ENCODE measurements at regions not wholly inside any gene's neighbourhood (a gene's known extent, or its start where the extent isn't known, plus 50 kb on each side); places are given as distances from the start of the nearest gene placed in this dataset.
"Not testable (repeated sequence)": the region's sequence is repeated elsewhere in the genome, so short reads cannot be mapped to it uniquely, and the experiment has no call there.

- DNase-seq (ENCODE audit: low spot score): no peak
Observed at GRCh38 chr3:197368330-197368729, 69.9 kb upstream of the DLG1 start.

GRCh38 chr3:197367081-197367780 is 68.8 kb upstream of the DLG1 start:
- DNase-seq (ENCODE audit: low spot score): no peak

GRCh38 chr3:197366301-197367044 is 68.1 kb upstream of the DLG1 start:
- DNase-seq (ENCODE audit: low spot score): no peak

GRCh38 chr3:197365586-197365985 is 67.2 kb upstream of the DLG1 start:
- no peak for DNase-seq (ENCODE audit: low spot score)

GRCh38 chr3:197364410-197365071 is 66.1 kb upstream of the DLG1 start:
- DNase-seq (ENCODE audit: low spot score): no peak

GRCh38 chr3:197363553-197364409 is 65.4 kb upstream of the DLG1 start:
- no peak for DNase-seq (ENCODE audit: low spot score)

- no peak for DNase-seq (ENCODE audit: low spot score)
Observed at GRCh38 chr3:197362081-197362480, 63.7 kb upstream of the DLG1 start.

- not testable (repeated sequence) for DNase-seq (ENCODE audit: low spot score)
Observed at GRCh38 chr3:197360095-197360494, 61.7 kb upstream of the DLG1 start.

- not testable (repeated sequence) for DNase-seq (ENCODE audit: low spot score)
Observed at GRCh38 chr3:197359476-197359875, 61.1 kb upstream of the DLG1 start.

- DNase-seq (ENCODE audit: low spot score): no peak
Observed at GRCh38 chr3:197356741-197357140, 58.3 kb upstream of the DLG1 start.

- DNase-seq (ENCODE audit: low spot score): no peak
Observed at GRCh38 chr3:197356275-197356674, 57.9 kb upstream of the DLG1 start.

GRCh38 chr3:197355713-197356112 is 57.3 kb upstream of the DLG1 start:
- DNase-seq (ENCODE audit: low spot score): no peak

GRCh38 chr3:197354568-197355001 is 56.2 kb upstream of the DLG1 start:
- no peak for DNase-seq (ENCODE audit: low spot score)

GRCh38 chr3:197353867-197354567 is 55.6 kb upstream of the DLG1 start:
- DNase-seq (ENCODE audit: low spot score): no peak

- no peak for DNase-seq (ENCODE audit: low spot score)
Observed at GRCh38 chr3:197353001-197353866, 54.8 kb upstream of the DLG1 start.

- no peak for DNase-seq (ENCODE audit: low spot score)
Observed at GRCh38 chr3:197352382-197352781, 54.0 kb upstream of the DLG1 start.

GRCh38 chr3:197350446-197350845 is 52.0 kb upstream of the DLG1 start:
- DNase-seq (ENCODE audit: low spot score): no peak

- no peak for DNase-seq (ENCODE audit: low spot score)
Observed at GRCh38 chr3:197349368-197349767, 51.0 kb upstream of the DLG1 start.
